Ascending aorta (tissue), 2 donors: ENCODE measurements at regions not wholly inside any gene's neighbourhood (a gene's known extent, or its start where the extent isn't known, plus 50 kb on each side); places are given as distances from the start of the nearest gene placed in this dataset.
"Not testable (repeated sequence)": the region's sequence is repeated elsewhere in the genome, so short reads cannot be mapped to it uniquely, and the experiment has no call there.

Experiments used
- DNase-seq, 2 donors: peaks; one replicate each; pipeline ENCODE4 v3.0.0-alpha.2; 2019; ENCODE audit warnings: low spot score in 2 of 2
- H3K27ac ChIP-seq, 2 donors: fragments of 200-600 bp; sonication (generic); one replicate each; pipeline ENCODE4 v1.5.1; 2016 to 2017; ENCODE audit warnings: mild to moderate bottlenecking in 1 of 2
- H3K27me3 ChIP-seq: fragments of 200-600 bp; sonication (generic); one replicate; pipeline ENCODE4 v1.5.1; 2017
- H3K36me3 ChIP-seq, 2 donors: fragments of 200-600 bp; sonication (generic); one replicate each; pipeline ENCODE4 v1.5.1; 2016
- H3K4me1 ChIP-seq, 2 donors: fragments of 200-600 bp; sonication (generic); one replicate each; pipeline ENCODE4 v1.5.1; 2016 to 2017; ENCODE audit warnings: mild to moderate bottlenecking in 1 of 2
- H3K4me3 ChIP-seq, 2 donors: fragments of 200-600 bp; sonication (generic); one replicate each; pipeline ENCODE4 v1.5.1; 2016 to 2017; ENCODE audit warnings: mild to moderate bottlenecking in 1 of 2
- H3K9me3 ChIP-seq, 2 donors: fragments of 200-600 bp; sonication (generic); one replicate each; pipeline ENCODE4 v1.5.1; 2016
- intact Hi-C: fragments of 100-400 bp; cut with DNase I; formaldehyde crosslinking; loops from one replicate; pipeline ENCODE4 v1.15.1; 2023
- TF ChIP-seq, protein P1 (sequence below), 3 experiments: fragments of 200-600 bp in 2 of 3; fragments of 450-650 bp in 1 of 3; sonication (generic) in 2 of 3; IDR thresholded peaks; one replicate each; pipeline ENCODE4 v1.5.1; 2016 to 2019; ENCODE audit warnings: antibody characterized with exemption in 3 of 3, mild to moderate bottlenecking in 1 of 3, moderate library complexity in 1 of 3

DNA sequence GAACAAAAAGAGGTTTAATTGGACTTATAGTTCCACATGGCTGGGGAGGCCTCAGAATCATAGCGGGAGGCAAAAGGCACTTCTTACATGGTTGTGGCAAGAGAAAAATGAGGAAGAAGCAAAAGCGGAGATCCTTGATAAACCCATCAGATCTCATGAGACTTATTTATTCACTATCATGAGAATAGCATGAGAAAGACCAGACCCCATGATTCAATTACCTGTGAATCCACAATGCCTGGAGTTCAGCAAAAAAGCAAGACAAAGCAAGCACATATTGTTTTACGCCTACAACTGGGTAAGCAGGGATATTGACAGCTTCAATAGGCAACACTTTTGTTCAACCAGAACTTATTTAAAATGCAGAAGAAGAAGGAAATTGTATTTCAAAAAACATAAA lies 218.2 kb downstream of the RPL10L start:
- Histone ChIP-seq H3K4me3 (no peak overlapping the region), H3K27ac (no peak overlapping the region), H3K27me3 (no peaks in the 10 kb centered on the region), H3K36me3 (no peaks in the 10 kb centered on the region), H3K9me3 (no peaks in the 10 kb centered on the region), H3K4me1 (no peaks in the 10 kb centered on the region)
- intact Hi-C loops = no loop called here
- no peak for DNase-seq
- TF ChIP-seq, protein P1, sequence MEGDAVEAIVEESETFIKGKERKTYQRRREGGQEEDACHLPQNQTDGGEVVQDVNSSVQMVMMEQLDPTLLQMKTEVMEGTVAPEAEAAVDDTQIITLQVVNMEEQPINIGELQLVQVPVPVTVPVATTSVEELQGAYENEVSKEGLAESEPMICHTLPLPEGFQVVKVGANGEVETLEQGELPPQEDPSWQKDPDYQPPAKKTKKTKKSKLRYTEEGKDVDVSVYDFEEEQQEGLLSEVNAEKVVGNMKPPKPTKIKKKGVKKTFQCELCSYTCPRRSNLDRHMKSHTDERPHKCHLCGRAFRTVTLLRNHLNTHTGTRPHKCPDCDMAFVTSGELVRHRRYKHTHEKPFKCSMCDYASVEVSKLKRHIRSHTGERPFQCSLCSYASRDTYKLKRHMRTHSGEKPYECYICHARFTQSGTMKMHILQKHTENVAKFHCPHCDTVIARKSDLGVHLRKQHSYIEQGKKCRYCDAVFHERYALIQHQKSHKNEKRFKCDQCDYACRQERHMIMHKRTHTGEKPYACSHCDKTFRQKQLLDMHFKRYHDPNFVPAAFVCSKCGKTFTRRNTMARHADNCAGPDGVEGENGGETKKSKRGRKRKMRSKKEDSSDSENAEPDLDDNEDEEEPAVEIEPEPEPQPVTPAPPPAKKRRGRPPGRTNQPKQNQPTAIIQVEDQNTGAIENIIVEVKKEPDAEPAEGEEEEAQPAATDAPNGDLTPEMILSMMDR (IDR thresholded peaks at IDR 0.05) = no peak

DNA sequence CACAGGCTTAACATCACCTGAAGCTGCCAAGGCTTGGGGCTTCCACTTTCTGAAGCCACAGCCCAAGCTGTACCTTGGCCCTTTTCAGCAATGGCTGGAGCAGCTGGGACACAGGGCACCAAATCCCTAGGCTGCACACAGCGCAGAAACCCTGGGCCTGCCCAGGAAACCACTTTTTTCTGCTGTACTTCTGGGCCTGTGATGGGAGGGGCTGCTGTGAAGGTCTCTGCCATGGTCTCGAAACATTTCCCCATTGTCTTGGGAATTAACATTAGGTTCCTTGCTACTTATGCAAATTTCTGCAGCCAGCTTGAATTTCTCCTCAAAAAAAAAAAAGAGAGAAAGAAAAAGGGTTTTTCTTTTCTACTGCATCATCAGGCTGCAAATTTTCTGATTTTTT lies 219.1 kb downstream of the RPL10L start:
- Histone ChIP-seq H3K27ac (no peak overlapping the region), H3K36me3 (no peaks in the 10 kb centered on the region), H3K4me1 (no peaks in the 10 kb centered on the region), H3K9me3 (no peaks in the 10 kb centered on the region), H3K4me3 (no peak overlapping the region), H3K27me3 (no peaks in the 10 kb centered on the region)
- intact Hi-C loops = no loop called here
- no peak for DNase-seq
- TF ChIP-seq, protein P1 (IDR thresholded peaks at IDR 0.05) = no peak

- no peak for DNase-seq
- intact Hi-C loops = no loop called here
- TF ChIP-seq, protein P1 (IDR thresholded peaks at IDR 0.05) = no peak
- Histone ChIP-seq H3K9me3 (no peaks in the 10 kb centered on the region), H3K4me1 (no peaks in the 10 kb centered on the region), H3K4me3 (no peak overlapping the region), H3K27me3 (no peaks in the 10 kb centered on the region), H3K27ac (no peak overlapping the region), H3K36me3 (no peaks in the 10 kb centered on the region)
Observed at GRCh38 chr14:46417066-46417465, 234.5 kb downstream of the RPL10L start.

- no peaks in the 10 kb centered on the region for H3K4me1 ChIP-seq
- no peaks in the 10 kb centered on the region for H3K27me3 ChIP-seq
Observed at GRCh38 chr14:46404865-46405811, 246.4 kb downstream of the RPL10L start.

GRCh38 chr14:46402001-46402690 lies 249.4 kb downstream of the RPL10L start:
- H3K27me3 ChIP-seq, H3K4me3 ChIP-seq, DNase-seq, intact Hi-C loops, H3K9me3 ChIP-seq, H3K27ac ChIP-seq, H3K4me1 ChIP-seq, H3K36me3 ChIP-seq: not testable (repeated sequence)

More at GRCh38 chr14:46404865-46405811, 246.4 kb downstream of the RPL10L start:
- TF ChIP-seq, protein P1 (IDR thresholded peaks at IDR 0.05) = no peak
- Histone ChIP-seq H3K4me3 (no peak overlapping the region), H3K9me3 (no peaks in the 10 kb centered on the region), H3K36me3 (no peaks in the 10 kb centered on the region), H3K27ac (no peak overlapping the region)
- intact Hi-C loops = no loop called here
- no peak for DNase-seq

- no peaks in the 10 kb centered on the region for H3K4me1 ChIP-seq
- intact Hi-C loops = no loop called here
- TF ChIP-seq, protein P1 (IDR thresholded peaks at IDR 0.05) = no peak
Observed at GRCh38 chr14:46401066-46401465, 250.5 kb downstream of the RPL10L start.

More at GRCh38 chr14:46401066-46401465, 250.5 kb downstream of the RPL10L start:
- DNase-seq = no peak
- H3K27ac ChIP-seq = no peak overlapping the region
- no peaks in the 10 kb centered on the region for H3K9me3 ChIP-seq
- H3K4me3 ChIP-seq = no peak overlapping the region
- H3K36me3 ChIP-seq = no peaks in the 10 kb centered on the region
- no peaks in the 10 kb centered on the region for H3K27me3 ChIP-seq
